ENCODE measurements at regions not wholly inside any gene's neighbourhood (a gene's known extent, or its start where the extent isn't known, plus 50 kb on each side); places are given as distances from the start of the nearest gene placed in this dataset.

DNA sequence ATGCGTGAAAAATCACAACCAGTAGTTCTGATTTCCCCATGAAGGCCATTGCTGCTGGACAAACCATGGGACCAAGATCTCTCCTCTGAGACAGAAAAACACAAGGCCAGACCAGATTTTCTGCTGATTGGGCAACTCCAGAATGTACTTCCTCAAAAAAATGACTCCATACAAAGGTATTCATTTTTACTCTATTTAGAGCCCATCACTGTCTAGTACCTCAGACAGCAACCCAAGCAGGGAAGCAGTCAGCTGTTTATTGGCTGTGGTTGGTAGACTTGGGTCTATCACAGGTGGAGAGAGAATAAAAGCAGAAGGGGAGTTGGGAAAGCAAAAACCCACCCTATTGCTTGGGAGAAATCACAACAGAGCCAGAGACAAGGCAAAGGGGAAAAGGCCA lies 219.9 kb downstream of the PIK3C3 start:
- Histone ChIP-seq H3K9me3 (ENCODE audit: insufficient read depth, low read depth, low read length) (no peaks in the 10 kb centered on the region), H3K27me3 (ENCODE audit: insufficient read depth, low read length) (no peaks in the 10 kb centered on the region), H3K36me3 (ENCODE audit: insufficient read depth, low read length) (no peaks in the 10 kb centered on the region), H3K27ac (ENCODE audit: low read depth, low read length) (no peak overlapping the region), H3K4me1 (ENCODE audit: insufficient read depth, low read length) (no peaks in the 10 kb centered on the region), H3K9ac (ENCODE audit: low read depth, low read length) (no peak overlapping the region), H3K4me3 (ENCODE audit: low read length) (no peak overlapping the region)
- 97% methylated on average over 1 of the region's 1 CpG for WGBS

DNA sequence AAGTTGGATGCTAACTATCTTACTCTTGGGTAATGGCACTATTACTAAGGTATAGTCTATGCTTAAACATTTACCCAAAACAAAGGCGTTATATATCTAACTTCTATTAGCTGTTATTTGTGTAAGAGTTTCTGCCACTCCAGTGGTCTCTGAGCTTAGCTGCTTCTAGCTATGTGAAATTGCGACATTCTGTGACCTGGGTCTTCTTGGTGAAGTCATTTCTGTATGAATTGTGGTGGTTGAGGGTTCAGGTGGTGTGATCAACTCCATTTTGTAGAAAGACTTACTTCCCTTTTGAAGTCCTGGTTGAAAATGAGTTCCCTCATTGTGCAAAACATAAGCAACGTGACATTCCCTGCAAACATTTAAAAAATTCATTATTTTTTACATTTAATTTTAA lies 221.6 kb downstream of the PIK3C3 start:
- 93% methylated on average over 2 of the region's 3 CpGs for WGBS
- H3K27ac ChIP-seq (ENCODE audit: low read depth, low read length), result no peak overlapping the region
- H3K36me3 ChIP-seq (ENCODE audit: insufficient read depth, low read length), result no peaks in the 10 kb centered on the region
- H3K9ac ChIP-seq (ENCODE audit: low read depth, low read length), result no peak overlapping the region
- H3K4me3 ChIP-seq (ENCODE audit: low read length), result no peak overlapping the region
- no peaks in the 10 kb centered on the region for H3K27me3 ChIP-seq (ENCODE audit: insufficient read depth, low read length)
- H3K4me1 ChIP-seq (ENCODE audit: insufficient read depth, low read length), result no peaks in the 10 kb centered on the region
- H3K9me3 ChIP-seq (ENCODE audit: insufficient read depth, low read depth, low read length), result no peaks in the 10 kb centered on the region

DNA sequence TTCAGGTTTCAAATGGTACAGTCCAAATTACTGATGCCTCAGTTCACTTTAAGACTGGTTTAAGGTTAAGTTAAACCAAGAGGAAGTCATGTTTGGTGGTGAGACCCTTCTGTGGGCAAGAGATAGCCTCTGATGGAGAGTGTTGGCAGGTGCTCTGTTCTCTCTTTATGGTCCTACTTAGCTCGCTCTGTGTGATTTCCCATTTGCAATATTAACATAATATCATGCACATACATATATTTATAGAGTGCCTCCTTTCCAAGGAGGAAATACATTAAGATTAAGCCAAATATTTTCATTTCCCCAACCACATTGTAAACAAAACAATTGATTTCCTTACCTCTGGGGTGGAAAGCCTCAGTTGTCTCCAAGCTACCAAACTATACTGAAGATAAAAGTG lies 222.4 kb downstream of the PIK3C3 start:
- no peak overlapping the region for H3K9ac ChIP-seq (ENCODE audit: low read depth, low read length)
- no peak overlapping the region for H3K4me3 ChIP-seq (ENCODE audit: low read length)
- H3K36me3 ChIP-seq (ENCODE audit: insufficient read depth, low read length), result no peaks in the 10 kb centered on the region
- no peaks in the 10 kb centered on the region for H3K9me3 ChIP-seq (ENCODE audit: insufficient read depth, low read depth, low read length)
- H3K4me1 ChIP-seq (ENCODE audit: insufficient read depth, low read length), result no peaks in the 10 kb centered on the region
- WGBS, result no CpG with 5 or more reads among the region's 1 CpG
- no peak overlapping the region for H3K27ac ChIP-seq (ENCODE audit: low read depth, low read length)
- H3K27me3 ChIP-seq (ENCODE audit: insufficient read depth, low read length), result no peaks in the 10 kb centered on the region

GRCh38 chr18:42178376-42179080 lies 223.5 kb downstream of the PIK3C3 start:
- H3K4me3 ChIP-seq (ENCODE audit: low read length), result no peak overlapping the region
- WGBS, result 99% methylated on average over 1 of the region's 1 CpG
- no peak overlapping the region for H3K27ac ChIP-seq (ENCODE audit: low read depth, low read length)
- H3K9ac ChIP-seq (ENCODE audit: low read depth, low read length), result no peak overlapping the region
- no peaks in the 10 kb centered on the region for H3K9me3 ChIP-seq (ENCODE audit: insufficient read depth, low read depth, low read length)
- H3K4me1 ChIP-seq (ENCODE audit: insufficient read depth, low read length), result no peaks in the 10 kb centered on the region
- H3K27me3 ChIP-seq (ENCODE audit: insufficient read depth, low read length), result no peaks in the 10 kb centered on the region
- no peaks in the 10 kb centered on the region for H3K36me3 ChIP-seq (ENCODE audit: insufficient read depth, low read length)

DNA sequence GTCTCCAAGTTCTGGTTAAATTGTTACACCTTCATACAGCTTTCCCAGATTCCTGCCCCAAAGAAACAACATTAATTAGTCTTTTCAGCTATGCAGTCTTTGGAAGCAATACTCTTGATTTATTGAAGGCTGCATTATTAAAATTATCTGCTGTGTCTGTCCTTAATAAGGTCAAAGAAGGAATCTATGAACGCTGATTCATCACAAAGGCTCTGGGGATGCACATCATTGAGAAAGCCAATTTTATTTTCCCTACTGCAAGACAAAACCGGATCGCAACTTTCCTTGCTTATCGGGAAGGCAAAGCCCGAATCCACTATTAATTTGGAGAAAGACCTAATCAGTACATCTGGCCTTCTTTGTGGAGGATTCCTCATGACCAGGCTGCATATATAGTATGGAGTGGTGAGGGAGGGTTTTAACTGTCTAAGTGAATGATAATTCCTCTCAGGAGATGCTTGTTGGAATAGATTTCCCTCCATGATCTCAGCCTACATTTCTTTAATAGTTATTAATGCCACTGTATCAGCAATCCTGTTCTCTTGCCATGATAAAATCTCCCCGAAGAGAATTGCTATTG lies 224.6 kb downstream of the PIK3C3 start:
- Histone ChIP-seq H3K9ac (ENCODE audit: low read depth, low read length) (no peak overlapping the region), H3K27ac (ENCODE audit: low read depth, low read length) (no peak overlapping the region), H3K27me3 (ENCODE audit: insufficient read depth, low read length) (no peaks in the 10 kb centered on the region), H3K4me3 (ENCODE audit: low read length) (no peak overlapping the region), H3K4me1 (ENCODE audit: insufficient read depth, low read length) (no peaks in the 10 kb centered on the region), H3K9me3 (ENCODE audit: insufficient read depth, low read depth, low read length) (no peaks in the 10 kb centered on the region), H3K36me3 (ENCODE audit: insufficient read depth, low read length) (no peaks in the 10 kb centered on the region)
- 97% methylated on average over 6 of the region's 6 CpGs for whole genome bisulfite sequencing

GRCh38 chr18:42181474-42181873 lies 226.4 kb downstream of the PIK3C3 start:
- H3K9ac ChIP-seq (ENCODE audit: low read depth, low read length), result no peak overlapping the region
- no peak overlapping the region for H3K4me3 ChIP-seq (ENCODE audit: low read length)
- no peaks in the 10 kb centered on the region for H3K36me3 ChIP-seq (ENCODE audit: insufficient read depth, low read length)
- WGBS, result 94% methylated on average over 3 of the region's 3 CpGs
- H3K9me3 ChIP-seq (ENCODE audit: insufficient read depth, low read depth, low read length), result no peaks in the 10 kb centered on the region
- no peaks in the 10 kb centered on the region for H3K27me3 ChIP-seq (ENCODE audit: insufficient read depth, low read length)
- H3K27ac ChIP-seq (ENCODE audit: low read depth, low read length), result no peak overlapping the region
- no peaks in the 10 kb centered on the region for H3K4me1 ChIP-seq (ENCODE audit: insufficient read depth, low read length)

DNA sequence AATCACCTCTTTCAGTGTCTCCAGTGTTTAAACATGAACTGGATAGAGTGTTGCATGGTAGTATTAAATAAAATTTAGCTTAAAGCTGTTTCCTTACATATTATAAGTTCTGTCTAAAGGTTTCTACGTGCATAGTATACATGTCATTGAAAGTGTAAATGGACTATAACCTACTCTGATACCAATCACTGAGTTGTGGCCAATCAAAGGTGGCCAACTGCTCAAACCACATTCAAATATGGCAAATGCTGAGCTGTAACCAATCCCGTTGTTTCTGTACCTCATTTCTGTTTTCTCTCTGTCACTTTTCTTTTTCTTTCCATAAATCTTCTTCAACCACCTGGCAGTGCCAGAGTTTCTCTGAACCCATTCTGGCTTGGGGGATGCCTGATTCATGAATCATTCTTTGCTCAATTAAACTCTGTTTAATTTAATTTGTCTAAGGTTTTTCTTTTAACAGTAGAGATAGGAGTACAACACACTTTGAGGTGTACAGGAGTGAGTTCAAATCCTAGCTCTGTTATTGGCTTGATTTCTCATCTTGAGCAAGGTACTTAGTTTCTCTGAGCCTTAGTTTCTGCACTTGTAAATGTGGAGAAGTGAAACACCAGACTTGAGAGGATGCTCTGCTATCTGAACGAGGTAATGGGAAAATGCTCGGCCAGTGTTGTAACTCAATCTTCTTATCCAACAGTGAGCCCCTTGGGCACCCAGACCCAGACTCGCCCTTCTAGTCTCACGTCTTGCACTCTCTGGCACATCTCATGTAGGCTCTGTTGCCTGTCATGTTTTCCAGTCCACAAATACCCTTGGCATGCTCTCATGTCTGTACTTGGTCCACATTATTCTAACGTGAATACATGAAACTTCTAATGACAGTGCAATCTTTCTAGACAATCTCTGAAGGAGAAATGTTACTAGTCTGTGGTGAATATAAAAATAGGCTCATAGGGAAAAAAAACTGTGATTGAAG lies 228.0 kb downstream of the PIK3C3 start:
- H3K27me3 ChIP-seq (ENCODE audit: insufficient read depth, low read length), result no peaks in the 10 kb centered on the region
- H3K4me3 ChIP-seq (ENCODE audit: low read length), result no peak overlapping the region
- 88% methylated on average over 7 of the region's 7 CpGs for WGBS
- H3K27ac ChIP-seq (ENCODE audit: low read depth, low read length), result no peak overlapping the region
- no peaks in the 10 kb centered on the region for H3K4me1 ChIP-seq (ENCODE audit: insufficient read depth, low read length)
- no peak overlapping the region for H3K9ac ChIP-seq (ENCODE audit: low read depth, low read length)
- no peaks in the 10 kb centered on the region for H3K36me3 ChIP-seq (ENCODE audit: insufficient read depth, low read length)
- no peaks in the 10 kb centered on the region for H3K9me3 ChIP-seq (ENCODE audit: insufficient read depth, low read depth, low read length)

DNA sequence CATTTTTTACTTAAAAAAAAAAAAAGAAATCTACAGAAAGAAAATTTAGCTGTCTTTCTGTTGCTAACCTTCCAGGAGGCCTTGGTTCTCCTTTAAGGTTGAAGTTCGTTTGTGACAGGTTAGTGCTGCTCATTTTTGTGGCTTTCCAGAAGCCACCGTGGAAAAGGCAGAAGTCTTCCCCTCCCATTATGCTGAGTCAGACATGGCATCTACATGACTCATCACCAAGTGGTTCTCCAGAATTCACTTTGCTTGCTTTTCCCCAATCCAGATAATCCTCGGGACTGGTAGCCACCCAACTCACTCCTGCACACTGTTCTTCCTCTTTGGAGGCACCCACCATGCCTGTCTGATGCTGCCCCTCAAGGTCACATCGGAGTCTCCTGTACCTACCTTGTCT lies 228.7 kb downstream of the PIK3C3 start:
- H3K4me1 ChIP-seq (ENCODE audit: insufficient read depth, low read length), result no peaks in the 10 kb centered on the region
- H3K4me3 ChIP-seq (ENCODE audit: low read length), result no peak overlapping the region
- no peak overlapping the region for H3K27ac ChIP-seq (ENCODE audit: low read depth, low read length)
- no peaks in the 10 kb centered on the region for H3K36me3 ChIP-seq (ENCODE audit: insufficient read depth, low read length)
- no peaks in the 10 kb centered on the region for H3K9me3 ChIP-seq (ENCODE audit: insufficient read depth, low read depth, low read length)
- no peak overlapping the region for H3K9ac ChIP-seq (ENCODE audit: low read depth, low read length)
- 78% methylated on average over 4 of the region's 4 CpGs for WGBS
- H3K27me3 ChIP-seq (ENCODE audit: insufficient read depth, low read length), result no peaks in the 10 kb centered on the region

DNA sequence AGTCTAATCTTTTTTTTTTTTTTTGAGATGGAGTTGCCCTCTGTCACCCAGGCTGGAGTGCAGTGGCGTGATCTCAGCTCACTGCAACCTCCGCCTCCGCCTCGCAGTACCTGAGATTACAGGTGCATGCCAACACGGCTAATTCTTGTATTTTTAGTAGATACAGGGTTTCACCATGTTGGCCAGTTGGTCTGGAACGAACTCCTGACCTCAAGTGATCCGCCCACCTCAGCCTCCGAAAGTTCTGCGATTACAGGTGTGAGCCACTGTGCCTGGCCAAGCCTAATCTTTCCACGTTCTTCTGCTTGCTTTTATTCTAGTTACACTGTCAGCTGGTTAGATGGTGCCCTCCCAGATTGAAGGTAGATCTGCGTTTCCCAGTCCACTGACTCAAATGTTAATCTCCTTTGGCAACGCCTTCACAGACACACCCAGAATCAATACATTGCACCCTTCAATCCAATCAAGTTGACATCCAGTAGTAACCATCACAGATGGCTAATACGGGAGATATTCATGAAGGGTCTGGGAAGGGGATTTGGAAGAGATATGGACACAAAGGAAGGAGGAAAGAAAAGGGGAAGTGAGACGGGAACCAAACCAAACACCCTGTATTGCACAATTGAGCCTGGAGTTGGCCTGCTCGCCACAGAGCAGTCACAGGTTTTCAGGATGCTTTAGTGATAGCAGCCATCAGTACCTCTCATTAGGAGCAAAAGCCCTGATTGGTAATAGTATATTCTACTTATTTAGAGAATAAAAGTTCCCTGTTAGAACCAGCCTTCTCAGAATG lies 229.8 kb downstream of the PIK3C3 start:
- Histone ChIP-seq H3K27me3 (ENCODE audit: insufficient read depth, low read length) (no peaks in the 10 kb centered on the region), H3K9me3 (ENCODE audit: insufficient read depth, low read depth, low read length) (peaks cover 11% of the 10 kb centered on the region; the same call in 1 of the 2 replicates), H3K4me1 (ENCODE audit: insufficient read depth, low read length) (no peaks in the 10 kb centered on the region), H3K4me3 (ENCODE audit: low read length) (no peak overlapping the region), H3K27ac (ENCODE audit: low read depth, low read length) (no peak overlapping the region), H3K36me3 (ENCODE audit: insufficient read depth, low read length) (no peaks in the 10 kb centered on the region), H3K9ac (ENCODE audit: low read depth, low read length) (no peak overlapping the region)
- WGBS, result 95% methylated on average over 15 of the region's 15 CpGs

GRCh38 chr18:42185486-42185885 lies 230.5 kb downstream of the PIK3C3 start:
- H3K9me3 ChIP-seq (ENCODE audit: insufficient read depth, low read depth, low read length), result peaks cover 11% of the 10 kb centered on the region; the same call in 1 of the 2 replicates
- H3K27me3 ChIP-seq (ENCODE audit: insufficient read depth, low read length), result no peaks in the 10 kb centered on the region
- H3K36me3 ChIP-seq (ENCODE audit: insufficient read depth, low read length), result no peaks in the 10 kb centered on the region
- H3K4me3 ChIP-seq (ENCODE audit: low read length), result no peak overlapping the region
- no peaks in the 10 kb centered on the region for H3K4me1 ChIP-seq (ENCODE audit: insufficient read depth, low read length)
- no peak overlapping the region for H3K9ac ChIP-seq (ENCODE audit: low read depth, low read length)
- H3K27ac ChIP-seq (ENCODE audit: low read depth, low read length), result no peak overlapping the region

Data from HUES64 (cell line).